ENCODE measurements at regions not wholly inside any gene's neighbourhood (a gene's known extent, or its start where the extent isn't known, plus 50 kb on each side); places are given as distances from the start of the nearest gene placed in this dataset.

DNA sequence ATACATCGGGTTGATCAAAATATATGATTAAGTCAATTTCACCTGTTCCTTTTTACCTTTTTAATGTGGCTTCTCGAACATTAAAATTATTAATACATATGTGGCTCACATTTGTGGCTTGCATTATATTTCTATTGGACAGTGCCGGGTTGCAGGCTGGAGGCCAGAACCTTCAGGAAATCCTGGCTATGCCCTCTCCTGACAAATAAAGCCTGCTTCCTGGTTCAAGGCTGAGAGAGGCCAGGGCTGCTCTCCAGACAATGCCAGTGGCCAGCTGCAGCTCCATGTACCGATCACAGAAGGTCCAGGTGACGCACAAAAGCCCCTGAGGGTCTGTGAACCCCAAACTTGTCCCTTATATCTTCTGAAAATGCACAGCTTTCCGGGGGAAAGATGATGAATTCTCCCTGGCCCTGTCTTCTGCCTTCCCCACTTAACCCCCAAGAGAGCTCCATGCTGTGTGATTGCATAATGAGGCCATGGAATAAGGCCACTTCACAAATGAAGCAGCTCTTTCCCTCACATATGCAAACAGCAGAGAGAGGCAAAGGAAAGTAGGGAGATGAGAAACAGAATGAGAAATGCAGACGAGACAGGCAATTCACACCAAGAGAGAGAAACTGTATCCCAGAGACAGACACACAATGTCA, 241.2 kb downstream of the BCOR start:
- H3K18ac ChIP-seq (ENCODE audit: low read depth, low read length), result no peak overlapping the region
- H3K36me3 ChIP-seq (ENCODE audit: control insufficient read depth, insufficient read depth, low read length), result no peaks in the 10 kb centered on the region
- H3K9me3 ChIP-seq (ENCODE audit: control insufficient read depth, insufficient read depth, low read length), result no peaks in the 10 kb centered on the region
- no peak overlapping the region for H2BK15ac ChIP-seq (ENCODE audit: low read depth, low read length)
- no peak overlapping the region for H2BK120ac ChIP-seq (ENCODE audit: low read depth, low read length)
- intact Hi-C loops (cut with micrococcal nuclease) (no loop called here), in situ Hi-C loops (cut with MboI; ENCODE audit: low sequenced_read_pairs) (no loop called here), dilution Hi-C loops (cut with HindIII; ENCODE audit: low sequenced_read_pairs, unreplicated experiment) (no loop called here)
- no peak overlapping the region for H4K8ac ChIP-seq (ENCODE audit: low read depth in 2 of 2, low read length in 2 of 2)
- H3K27me3 ChIP-seq (ENCODE audit: control insufficient read depth, insufficient read depth, low read length), result peaks cover 8% of the 10 kb centered on the region; the same call in 1 of the 2 replicates
- CTCF ChIA-PET, result no interaction called here
- no peak overlapping the region for H3K14ac ChIP-seq (replicated peaks; ENCODE audit: low read depth, low read length)
- no peak overlapping the region for H4K91ac ChIP-seq (ENCODE audit: insufficient read depth, low read depth, low read length)
- no peak overlapping the region for H3K27ac ChIP-seq (ENCODE audit: insufficient read depth, low read length)
- no peak overlapping the region for H2BK20ac ChIP-seq (ENCODE audit: low read depth, low read length)
- H3K79me1 ChIP-seq (ENCODE audit: low read depth in 1 of 2, low read length in 2 of 2), result no peaks in the 10 kb centered on the region
- H3K9me1 ChIP-seq (ENCODE audit: insufficient read depth, low read length), result peaks cover 4% of the 10 kb centered on the region; the same call in 1 of the 2 replicates
- no TSS peak for BruUV-seq (replicated peaks)
- H2AFZ ChIP-seq (replicated peaks; ENCODE audit: low read length, poor library complexity), result no peak overlapping the region
- H2AK9ac ChIP-seq (replicated peaks; ENCODE audit: low read depth, low read length, poor library complexity), result no peak overlapping the region
- no peak overlapping the region for H2AK5ac ChIP-seq (ENCODE audit: low read depth, low read length)
- H3K4me3 ChIP-seq (ENCODE audit: insufficient read depth, low read depth, low read length), result no peak overlapping the region
- ATAC-seq (ENCODE audit: low read depth) (no peak), DNase-seq (no peak)
- H3K4me2 ChIP-seq (ENCODE audit: low read depth, low read length), result no peak overlapping the region
- H4K20me1 ChIP-seq (ENCODE audit: insufficient read depth, low read length), result 0 out of 2 replicates have a peak, but pooled peaks cover 4% of the 10 kb centered on the region
- H3K4me1 ChIP-seq (ENCODE audit: control insufficient read depth, insufficient read depth, low read length), result peaks cover 7% of the 10 kb centered on the region
- no peak overlapping the region for H2BK5ac ChIP-seq (ENCODE audit: low read depth, low read length, poor library complexity, severe bottlenecking)
- H3K9ac ChIP-seq (ENCODE audit: low read depth, low read length), result no peak overlapping the region
- TF ChIP-seq, protein P1, sequence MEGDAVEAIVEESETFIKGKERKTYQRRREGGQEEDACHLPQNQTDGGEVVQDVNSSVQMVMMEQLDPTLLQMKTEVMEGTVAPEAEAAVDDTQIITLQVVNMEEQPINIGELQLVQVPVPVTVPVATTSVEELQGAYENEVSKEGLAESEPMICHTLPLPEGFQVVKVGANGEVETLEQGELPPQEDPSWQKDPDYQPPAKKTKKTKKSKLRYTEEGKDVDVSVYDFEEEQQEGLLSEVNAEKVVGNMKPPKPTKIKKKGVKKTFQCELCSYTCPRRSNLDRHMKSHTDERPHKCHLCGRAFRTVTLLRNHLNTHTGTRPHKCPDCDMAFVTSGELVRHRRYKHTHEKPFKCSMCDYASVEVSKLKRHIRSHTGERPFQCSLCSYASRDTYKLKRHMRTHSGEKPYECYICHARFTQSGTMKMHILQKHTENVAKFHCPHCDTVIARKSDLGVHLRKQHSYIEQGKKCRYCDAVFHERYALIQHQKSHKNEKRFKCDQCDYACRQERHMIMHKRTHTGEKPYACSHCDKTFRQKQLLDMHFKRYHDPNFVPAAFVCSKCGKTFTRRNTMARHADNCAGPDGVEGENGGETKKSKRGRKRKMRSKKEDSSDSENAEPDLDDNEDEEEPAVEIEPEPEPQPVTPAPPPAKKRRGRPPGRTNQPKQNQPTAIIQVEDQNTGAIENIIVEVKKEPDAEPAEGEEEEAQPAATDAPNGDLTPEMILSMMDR (conservative IDR thresholded peaks at IDR 0.05; ENCODE audit: low read depth, low read length), result no peak
- no peak for TF ChIP-seq FOS (IDR thresholded peaks at IDR 0.05; ENCODE audit: low read depth, low read length)
- H3K4ac ChIP-seq (ENCODE audit: low read depth, low read length), result no peak overlapping the region
- POLR2A ChIA-PET (ENCODE audit: unreplicated experiment), result interaction anchor here (0.5 to 0.9 kb wide), 2 partner anchors 24 to 42 kb away, joined by 3 to 5 read pairs; no protein-coding TSS in a partner anchor
- H3K23ac ChIP-seq (ENCODE audit: low read depth, low read length), result no peak overlapping the region
- H3K56ac ChIP-seq (ENCODE audit: extremely low read depth, insufficient read depth, low read length), result no peak overlapping the region
- H4K5ac ChIP-seq (ENCODE audit: low read depth, low read length), result no peak overlapping the region
- WGBS, 2 experiments (ENCODE audit: extremely low coverage in 2 of 2, insufficient read length in 1 of 2), result no CpG with 5 or more reads among the region's 7 CpGs

Data from IMR-90 (cell line).